ENCODE measurements at regions not wholly inside any gene's neighbourhood (a gene's known extent, or its start where the extent isn't known, plus 50 kb on each side); places are given as distances from the start of the nearest gene placed in this dataset.

- TF ChIP-seq PRRX2 (CRISPR knock-in tag; IDR thresholded peaks at IDR 0.05) (no peak), ZNF317 (CRISPR knock-in tag; IDR thresholded peaks at IDR 0.05; ENCODE audit: borderline replicate concordance, low read depth) (no peak), FOXP1 (CRISPR knock-in tag; IDR thresholded peaks at IDR 0.05; ENCODE audit: borderline replicate concordance) (no peak), MAX (CRISPR knock-in tag; IDR thresholded peaks at IDR 0.05) (no peak)
These were observed 1411.2 kb downstream of the RAPGEF2 start (continued) for GRCh38 chr4:160514126-160514525.

- Mint-ChIP-seq H3K27me3 (ENCODE audit: low read depth) (no peaks in the 10 kb centered on the region), H3K9me3 (peaks cover 20% of the 10 kb centered on the region), H3K27ac (no peak overlapping the region), H3K36me3 (peaks cover 5% of the 10 kb centered on the region), H3K4me1 (no peaks in the 10 kb centered on the region; the same call in 1 of the 2 replicates), H3K4me3 (no peak overlapping the region)
- ATAC-seq (no peak), DNase-seq (ENCODE audit: low spot score) (no peak)
- CTCF ChIA-PET = no interaction called here
- TF ChIP-seq OVOL2 (CRISPR knock-in tag; IDR thresholded peaks at IDR 0.05; ENCODE audit: borderline replicate concordance) (no peak), ZNF532 (CRISPR knock-in tag; IDR thresholded peaks at IDR 0.05; ENCODE audit: borderline replicate concordance) (no peak), CDX4 (CRISPR knock-in tag; IDR thresholded peaks at IDR 0.05; ENCODE audit: borderline replicate concordance) (no peak), USF1 (CRISPR knock-in tag; IDR thresholded peaks at IDR 0.05) (no peak), E2F4 (CRISPR knock-in tag; IDR thresholded peaks at IDR 0.05; ENCODE audit: borderline replicate concordance, low read depth) (no peak), PRDM15 (CRISPR knock-in tag; IDR thresholded peaks at IDR 0.05) (no peak), ZNF317 (CRISPR knock-in tag; IDR thresholded peaks at IDR 0.05; ENCODE audit: borderline replicate concordance, low read depth) (no peak), ATF1 (CRISPR knock-in tag; IDR thresholded peaks at IDR 0.05) (no peak), PRRX2 (CRISPR knock-in tag; IDR thresholded peaks at IDR 0.05) (no peak), ERG (CRISPR knock-in tag; IDR thresholded peaks at IDR 0.05) (no peak)
- POLR2A ChIA-PET = no interaction called here
These were observed 1420.4 kb downstream of the RAPGEF2 start for GRCh38 chr4:160523231-160523630.

Data from WTC11 (cell line).